SK-N-SH treated with all-trans-retinoic acid at 6 μM for 48 hours (cell line): ENCODE measurements at regions not wholly inside any gene's neighbourhood (a gene's known extent, or its start where the extent isn't known, plus 50 kb on each side); places are given as distances from the start of the nearest gene placed in this dataset.

Experiments used
- ATAC-seq: fragments of 200-7000 bp; cut with Tn5 transposase; 3 replicates; pipeline ENCODE4 v1.9.1; 2020; ENCODE audit warnings: mild to moderate bottlenecking, moderate library complexity
- ARNTL ChIP-seq: fragments of 450-650 bp; formaldehyde crosslinking; IDR thresholded peaks from 2 replicates; pipeline ENCODE4 v1.5.0; 2020; ENCODE audit warnings: low read depth, mild to moderate bottlenecking, moderate library complexity, borderline replicate concordance
- BACH2 ChIP-seq: fragments of 250-450 bp; sonication (Bioruptor Pico); IDR thresholded peaks from 2 replicates; pipeline ENCODE4 v1.9.0; 2021; ENCODE audit warnings: mild to moderate bottlenecking, borderline replicate concordance
- CREB5 ChIP-seq: fragments of 250-450 bp; sonication (Bioruptor Pico); IDR thresholded peaks from 2 replicates; pipeline ENCODE4 v1.5.1; 2020; ENCODE audit warnings: low read depth, mild to moderate bottlenecking, moderate library complexity
- CSDC2 ChIP-seq: fragments of 250-450 bp; sonication (Bioruptor Pico); IDR thresholded peaks from 2 replicates; pipeline ENCODE4 v1.5.0; 2020; ENCODE audit warnings: mild to moderate bottlenecking, moderate library complexity
- ESRRG ChIP-seq: fragments of 250-450 bp; sonication (Bioruptor Pico); IDR thresholded peaks from 2 replicates; pipeline ENCODE4 v1.6.1; 2021; ENCODE audit warnings: mild to moderate bottlenecking
- GLIS3 ChIP-seq: fragments of 250-450 bp; sonication (Bioruptor Pico); IDR thresholded peaks from 2 replicates; pipeline ENCODE4 v1.5.0; 2020; ENCODE audit warnings: mild to moderate bottlenecking, moderate library complexity
- ISL1 ChIP-seq: fragments of 250-450 bp; sonication (Bioruptor Pico); IDR thresholded peaks from 2 replicates; pipeline ENCODE4 v2.1.2; 2022; ENCODE audit warnings: mild to moderate bottlenecking, moderate library complexity
- OSR1 ChIP-seq: fragments of 250-450 bp; sonication (Bioruptor Pico); IDR thresholded peaks from 2 replicates; pipeline ENCODE4 v1.8.0; 2022; ENCODE audit warnings: moderate library complexity, mild to moderate bottlenecking, inconsistent platforms
- POU6F1 ChIP-seq: fragments of 250-450 bp; sonication (Bioruptor Pico); IDR thresholded peaks from 2 replicates; pipeline ENCODE4 v1.8.0; 2021; ENCODE audit warnings: low read depth, mild to moderate bottlenecking, moderate library complexity, borderline replicate concordance
- PPARA ChIP-seq: fragments of 250-450 bp; sonication (Bioruptor Pico); IDR thresholded peaks from 2 replicates; pipeline ENCODE4 v1.5.0; 2020; ENCODE audit warnings: mild to moderate bottlenecking, borderline replicate concordance
- RARB ChIP-seq: fragments of 250-450 bp; sonication (Bioruptor Pico); IDR thresholded peaks from 2 replicates; pipeline ENCODE4 v1.8.0; 2021; ENCODE audit warnings: mild to moderate bottlenecking, moderate library complexity
- SNAI2 ChIP-seq: fragments of 250-450 bp; sonication (Bioruptor Pico); IDR thresholded peaks from 2 replicates; pipeline ENCODE4 v1.5.0; 2020; ENCODE audit warnings: mild to moderate bottlenecking, moderate library complexity
- TOX ChIP-seq: fragments of 250-450 bp; sonication (Bioruptor Pico); IDR thresholded peaks from 2 replicates; pipeline ENCODE4 v1.8.0; 2021; ENCODE audit warnings: mild to moderate bottlenecking, moderate library complexity, borderline replicate concordance
- ZC3H10 ChIP-seq: fragments of 250-450 bp; sonication (Bioruptor Pico); IDR thresholded peaks from 2 replicates; pipeline ENCODE4 v1.5.1; 2021; ENCODE audit warnings: mild to moderate bottlenecking, moderate library complexity
- ZFP30 ChIP-seq: fragments of 450-650 bp; formaldehyde crosslinking; IDR thresholded peaks from 2 replicates; pipeline ENCODE4 v1.5.0; 2022; ENCODE audit warnings: mild to moderate bottlenecking, moderate library complexity
- ZNF565 ChIP-seq: fragments of 450-650 bp; formaldehyde crosslinking; conservative IDR thresholded peaks from 2 replicates; pipeline ENCODE4 v1.5.0; 2020; ENCODE audit warnings: low read depth, mild to moderate bottlenecking, moderate library complexity
- ZNF70 ChIP-seq: fragments of 450-650 bp; formaldehyde crosslinking; IDR thresholded peaks from 2 replicates; pipeline ENCODE4 v1.5.0; 2020; ENCODE audit warnings: mild to moderate bottlenecking, moderate library complexity
- ZNF8 ChIP-seq: fragments of 450-650 bp; formaldehyde crosslinking; IDR thresholded peaks from 2 replicates; pipeline ENCODE4 v1.5.0; 2020; ENCODE audit warnings: mild to moderate bottlenecking, moderate library complexity
- TF ChIP-seq, protein P1 (sequence below): fragments of 250-450 bp; sonication (Bioruptor Pico); IDR thresholded peaks from 2 replicates; pipeline ENCODE4 v1.5.1; 2021; ENCODE audit warnings: mild to moderate bottlenecking, moderate library complexity
- TF ChIP-seq, protein P2 (sequence below): fragments of 250-450 bp; sonication (Bioruptor Pico); IDR thresholded peaks from 2 replicates; pipeline ENCODE4 v1.8.0; 2020; ENCODE audit warnings: mild to moderate bottlenecking, moderate library complexity, borderline replicate concordance
- TF ChIP-seq, protein P3 (sequence below): fragments of 250-450 bp; sonication (Bioruptor Pico); IDR thresholded peaks from 2 replicates; pipeline ENCODE4 v1.5.0; 2020; ENCODE audit warnings: mild to moderate bottlenecking, moderate library complexity

DNA sequence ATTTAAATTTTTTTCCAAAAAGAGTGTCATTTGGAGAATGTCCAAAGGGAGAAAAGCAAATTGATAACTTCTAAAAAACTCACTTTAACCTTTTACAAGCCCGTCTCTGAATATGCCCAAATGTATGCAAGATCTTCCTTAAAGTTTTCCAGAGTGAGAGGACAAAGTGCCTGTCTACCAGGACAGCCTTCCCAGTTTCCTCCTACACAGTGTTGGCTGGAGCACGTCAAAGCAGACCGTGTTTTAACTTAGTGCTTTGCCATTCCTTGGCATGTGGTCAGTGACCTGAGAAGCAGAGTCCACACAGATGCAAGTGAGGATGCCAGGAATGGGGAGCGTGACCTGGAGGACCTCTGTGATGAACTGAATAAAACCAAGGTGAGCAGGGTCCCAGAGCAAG is 245.7 kb downstream of the FAM43A start:
- ATAC-seq: peak; percentile 51
- TF ChIP-seq RARB (CRISPR knock-in tag): no peak
- no peak for TF ChIP-seq SNAI2
- no peak for TF ChIP-seq ZC3H10 (CRISPR knock-in tag)
- TF ChIP-seq, protein P1, sequence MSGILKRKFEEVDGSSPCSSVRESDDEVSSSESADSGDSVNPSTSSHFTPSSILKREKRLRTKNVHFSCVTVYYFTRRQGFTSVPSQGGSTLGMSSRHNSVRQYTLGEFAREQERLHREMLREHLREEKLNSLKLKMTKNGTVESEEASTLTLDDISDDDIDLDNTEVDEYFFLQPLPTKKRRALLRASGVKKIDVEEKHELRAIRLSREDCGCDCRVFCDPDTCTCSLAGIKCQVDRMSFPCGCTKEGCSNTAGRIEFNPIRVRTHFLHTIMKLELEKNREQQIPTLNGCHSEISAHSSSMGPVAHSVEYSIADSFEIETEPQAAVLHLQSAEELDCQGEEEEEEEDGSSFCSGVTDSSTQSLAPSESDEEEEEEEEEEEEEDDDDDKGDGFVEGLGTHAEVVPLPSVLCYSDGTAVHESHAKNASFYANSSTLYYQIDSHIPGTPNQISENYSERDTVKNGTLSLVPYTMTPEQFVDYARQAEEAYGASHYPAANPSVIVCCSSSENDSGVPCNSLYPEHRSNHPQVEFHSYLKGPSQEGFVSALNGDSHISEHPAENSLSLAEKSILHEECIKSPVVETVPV (CRISPR knock-in tag): no peak

DNA sequence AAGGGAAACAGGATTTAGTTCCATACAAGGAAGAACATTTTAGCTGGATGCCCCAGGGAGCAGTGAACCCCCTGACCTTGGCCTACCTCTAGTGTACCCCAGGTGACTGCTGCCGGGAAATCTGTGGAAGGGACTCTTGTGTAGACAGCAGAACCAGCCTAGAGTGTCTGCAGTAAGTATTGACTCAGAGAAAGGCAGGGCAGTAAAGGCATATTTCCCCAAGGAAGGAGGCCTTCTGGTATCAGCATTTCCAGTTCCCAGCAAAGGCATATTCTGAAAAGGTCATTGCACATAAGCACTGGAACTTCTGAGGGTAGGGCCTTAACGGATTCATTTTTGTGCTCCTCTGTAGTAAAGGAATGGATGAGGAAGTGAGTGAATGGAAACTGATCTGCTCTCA is 246.2 kb downstream of the FAM43A start:
- ATAC-seq: no peak
- TF ChIP-seq ZFP30 (CRISPR knock-in tag): no peak
- TF ChIP-seq, protein P2, sequence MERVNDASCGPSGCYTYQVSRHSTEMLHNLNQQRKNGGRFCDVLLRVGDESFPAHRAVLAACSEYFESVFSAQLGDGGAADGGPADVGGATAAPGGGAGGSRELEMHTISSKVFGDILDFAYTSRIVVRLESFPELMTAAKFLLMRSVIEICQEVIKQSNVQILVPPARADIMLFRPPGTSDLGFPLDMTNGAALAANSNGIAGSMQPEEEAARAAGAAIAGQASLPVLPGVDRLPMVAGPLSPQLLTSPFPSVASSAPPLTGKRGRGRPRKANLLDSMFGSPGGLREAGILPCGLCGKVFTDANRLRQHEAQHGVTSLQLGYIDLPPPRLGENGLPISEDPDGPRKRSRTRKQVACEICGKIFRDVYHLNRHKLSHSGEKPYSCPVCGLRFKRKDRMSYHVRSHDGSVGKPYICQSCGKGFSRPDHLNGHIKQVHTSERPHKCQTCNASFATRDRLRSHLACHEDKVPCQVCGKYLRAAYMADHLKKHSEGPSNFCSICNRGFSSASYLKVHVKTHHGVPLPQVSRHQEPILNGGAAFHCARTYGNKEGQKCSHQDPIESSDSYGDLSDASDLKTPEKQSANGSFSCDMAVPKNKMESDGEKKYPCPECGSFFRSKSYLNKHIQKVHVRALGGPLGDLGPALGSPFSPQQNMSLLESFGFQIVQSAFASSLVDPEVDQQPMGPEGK: no peak
- no peak for TF ChIP-seq ZNF8 (CRISPR knock-in tag)
- TF ChIP-seq TOX (CRISPR knock-in tag): no peak
- TF ChIP-seq, protein P3, sequence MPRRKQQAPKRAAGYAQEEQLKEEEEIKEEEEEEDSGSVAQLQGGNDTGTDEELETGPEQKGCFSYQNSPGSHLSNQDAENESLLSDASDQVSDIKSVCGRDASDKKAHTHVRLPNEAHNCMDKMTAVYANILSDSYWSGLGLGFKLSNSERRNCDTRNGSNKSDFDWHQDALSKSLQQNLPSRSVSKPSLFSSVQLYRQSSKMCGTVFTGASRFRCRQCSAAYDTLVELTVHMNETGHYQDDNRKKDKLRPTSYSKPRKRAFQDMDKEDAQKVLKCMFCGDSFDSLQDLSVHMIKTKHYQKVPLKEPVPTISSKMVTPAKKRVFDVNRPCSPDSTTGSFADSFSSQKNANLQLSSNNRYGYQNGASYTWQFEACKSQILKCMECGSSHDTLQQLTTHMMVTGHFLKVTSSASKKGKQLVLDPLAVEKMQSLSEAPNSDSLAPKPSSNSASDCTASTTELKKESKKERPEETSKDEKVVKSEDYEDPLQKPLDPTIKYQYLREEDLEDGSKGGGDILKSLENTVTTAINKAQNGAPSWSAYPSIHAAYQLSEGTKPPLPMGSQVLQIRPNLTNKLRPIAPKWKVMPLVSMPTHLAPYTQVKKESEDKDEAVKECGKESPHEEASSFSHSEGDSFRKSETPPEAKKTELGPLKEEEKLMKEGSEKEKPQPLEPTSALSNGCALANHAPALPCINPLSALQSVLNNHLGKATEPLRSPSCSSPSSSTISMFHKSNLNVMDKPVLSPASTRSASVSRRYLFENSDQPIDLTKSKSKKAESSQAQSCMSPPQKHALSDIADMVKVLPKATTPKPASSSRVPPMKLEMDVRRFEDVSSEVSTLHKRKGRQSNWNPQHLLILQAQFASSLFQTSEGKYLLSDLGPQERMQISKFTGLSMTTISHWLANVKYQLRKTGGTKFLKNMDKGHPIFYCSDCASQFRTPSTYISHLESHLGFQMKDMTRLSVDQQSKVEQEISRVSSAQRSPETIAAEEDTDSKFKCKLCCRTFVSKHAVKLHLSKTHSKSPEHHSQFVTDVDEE (CRISPR knock-in tag): no peak
- no peak for TF ChIP-seq ARNTL (CRISPR knock-in tag)
- TF ChIP-seq ZNF565 (CRISPR knock-in tag): no peak
- TF ChIP-seq ISL1: no peak
- no peak for TF ChIP-seq PPARA
- no peak for TF ChIP-seq OSR1 (CRISPR knock-in tag)
- TF ChIP-seq GLIS3 (CRISPR knock-in tag): no peak
- no peak for TF ChIP-seq CSDC2 (CRISPR knock-in tag)
- TF ChIP-seq BACH2 (CRISPR knock-in tag): no peak
- TF ChIP-seq RARB (CRISPR knock-in tag): no peak
- TF ChIP-seq ZNF70 (CRISPR knock-in tag): no peak
- TF ChIP-seq ZC3H10 (CRISPR knock-in tag): no peak

DNA sequence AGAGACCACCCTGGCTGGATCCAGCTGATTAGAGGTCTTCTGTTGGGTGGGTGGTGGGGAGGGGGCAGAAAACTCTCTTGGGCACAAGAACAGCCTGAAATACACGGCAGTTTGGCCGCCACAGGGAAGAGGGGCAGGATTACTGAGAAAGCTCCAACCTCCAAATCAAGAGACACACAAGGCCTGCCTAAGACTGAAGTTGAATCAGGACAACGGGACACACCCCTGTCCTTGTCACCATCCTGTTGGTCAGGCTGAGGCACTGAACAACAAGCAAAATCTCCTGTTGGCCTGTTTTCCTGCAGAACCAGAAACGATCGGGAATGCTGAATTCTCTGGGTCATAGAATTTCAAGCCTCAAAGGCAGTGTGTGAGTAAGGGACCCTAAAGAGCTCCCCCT is 247.8 kb downstream of the FAM43A start:
- TF ChIP-seq ZFP30 (CRISPR knock-in tag) (no peak), ISL1 (no peak), RARB (CRISPR knock-in tag) (no peak), GLIS3 (CRISPR knock-in tag) (no peak), SNAI2 (no peak), CREB5 (CRISPR knock-in tag) (no peak), ZNF8 (CRISPR knock-in tag) (no peak), ZNF565 (CRISPR knock-in tag) (no peak)
- ATAC-seq: no peak

DNA sequence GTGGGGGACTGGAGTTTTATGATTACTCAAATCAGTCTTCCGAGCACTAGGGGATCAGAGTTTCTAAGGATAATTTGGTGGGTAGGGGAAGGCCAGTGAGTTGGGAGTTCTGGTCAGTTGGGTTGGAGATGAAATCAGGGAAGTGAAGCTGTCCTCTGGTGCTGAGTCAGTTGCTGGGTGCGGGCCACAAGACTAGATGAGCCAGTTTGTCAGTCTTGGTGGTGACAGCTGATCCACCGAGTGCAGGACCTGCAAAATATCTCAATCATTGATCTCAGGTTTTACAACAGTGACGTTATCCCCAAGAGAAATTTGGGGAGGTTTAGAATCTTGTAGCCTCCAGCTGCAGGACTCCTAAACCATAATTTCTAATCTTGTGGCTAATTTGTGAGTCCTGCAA is 249.4 kb downstream of the FAM43A start:
- ATAC-seq: no peak
- no peak for TF ChIP-seq POU6F1 (CRISPR knock-in tag)
- TF ChIP-seq, protein P3 (CRISPR knock-in tag): no peak
- no peak for TF ChIP-seq ARNTL (CRISPR knock-in tag)
- TF ChIP-seq, protein P1 (CRISPR knock-in tag): no peak
- no peak for TF ChIP-seq ZFP30 (CRISPR knock-in tag)
- TF ChIP-seq ZC3H10 (CRISPR knock-in tag): no peak
- no peak for TF ChIP-seq ESRRG
- no peak for TF ChIP-seq CSDC2 (CRISPR knock-in tag)
- no peak for TF ChIP-seq TOX (CRISPR knock-in tag)
- no peak for TF ChIP-seq ZNF565 (CRISPR knock-in tag)
- no peak for TF ChIP-seq ZNF8 (CRISPR knock-in tag)
